Psoas muscle (tissue), 7 donors: ENCODE measurements at regions not wholly inside any gene's neighbourhood (a gene's known extent, or its start where the extent isn't known, plus 50 kb on each side); places are given as distances from the start of the nearest gene placed in this dataset.

ENCODE experiments used
- ATAC-seq, 4 donors: fragments of 200-7000 bp; cut with Tn5 transposase; one replicate each; pipeline ENCODE4 v1.9.1; 2020; ENCODE audit warnings: moderate library complexity in 3 of 4, mild to moderate bottlenecking in 2 of 4
- DNase-seq, 2 donors: peaks; one replicate each; pipeline ENCODE4 v3.0.0-alpha.2; 2020
- H3K27ac ChIP-seq: fragments of 200-600 bp; one replicate; pipeline ENCODE4 v1.8.0; 2022
- H3K27me3 ChIP-seq, 3 donors: fragments of 200-600 bp in 1 of 3; one replicate each; pipeline versions ENCODE4 v1.6.1 to v1.8.0; 2013 to 2022; ENCODE audit warnings: low read length in 2 of 3, mild to moderate bottlenecking in 2 of 3, moderate library complexity in 1 of 3; ENCODE audit not compliant: insufficient read depth in 3 of 3
- H3K36me3 ChIP-seq, 2 donors: fragments of 200-600 bp in 1 of 2; one replicate each; pipeline versions ENCODE4 v1.6.1 to v1.8.0; 2013 to 2022; ENCODE audit warnings: low read depth in 1 of 2, mild to moderate bottlenecking in 1 of 2, moderate library complexity in 1 of 2; ENCODE audit not compliant: insufficient read depth in 1 of 2
- H3K4me1 ChIP-seq: fragments of 200-600 bp; one replicate; pipeline ENCODE4 v1.8.0; 2022
- H3K4me3 ChIP-seq: fragments of 200-600 bp; one replicate; pipeline ENCODE4 v1.8.0; 2022; ENCODE audit warnings: mild to moderate bottlenecking
- H3K9me3 ChIP-seq: fragments of 200-600 bp; one replicate; pipeline ENCODE4 v1.8.0; 2022
- CTCF ChIP-seq: fragments of 200-600 bp; IDR thresholded peaks from one replicate; pipeline ENCODE4 v1.8.0; 2022; ENCODE audit warnings: antibody characterized with exemption
- WGBS, 3 donors: extraction: QIAGEN DNeasy Blood & Tissue Kit; methylation state at CpG; one replicate each; pipeline versions ENCODE4 v1.1.6 to v1.1.7; 2013; 5-methylcytosine and 5-hydroxymethylcytosine counted together
- intact Hi-C, 2 donors: fragments of 100-400 bp; cut with DNase I; formaldehyde crosslinking; loops; one replicate each; pipeline versions ENCODE4 v1.11.0 to v1.14.2; 2022
- donor health status: healthy with polysubstance abuse.
- donor health status: DM: no; HTN: no; CAD: no; lungs with moderate emphysema.
- donor health status: Bipolar disorder and iron deficiency.
- donor health status: healthy.
- donor health status: DM: yes; HTN: yes; CAD: no.
- donor health status: DM: no; HTN: no; CAD: no.
- donor health status: DM: yes; HTN: yes; CAD: no.

- no peak for DNase-seq
- H3K9me3 ChIP-seq = no peaks in the 10 kb centered on the region
- no peaks in the 10 kb centered on the region for H3K27me3 ChIP-seq
- no peaks in the 10 kb centered on the region for H3K4me1 ChIP-seq
- H3K36me3 ChIP-seq = no peaks in the 10 kb centered on the region
- H3K27ac ChIP-seq = no peak overlapping the region
- intact Hi-C loops = no loop called here
- ATAC-seq = no peak
- no peak for TF ChIP-seq CTCF
- H3K4me3 ChIP-seq = no peak overlapping the region
These were observed 247.4 kb downstream of the FMR1NB start for GRCh38 chrX:148228521-148228920.

- 32 to 52% (median 37%) methylated on average over 1 of the region's 1 CpG for WGBS, 3 donors
These were observed 248.7 kb downstream of the FMR1NB start for GRCh38 chrX:148229801-148230303.

GRCh38 chrX:148259990-148260389 is 240.4 kb upstream of the AFF2 start:
- Histone ChIP-seq H3K27ac (no peak overlapping the region), H3K4me3 (no peak overlapping the region), H3K4me1 (no peaks in the 10 kb centered on the region), H3K27me3 (no peaks in the 10 kb centered on the region), H3K36me3 (no peaks in the 10 kb centered on the region), H3K9me3 (no peaks in the 10 kb centered on the region)
- TF ChIP-seq CTCF = no peak
- intact Hi-C loops = no loop called here
- DNase-seq (no peak), ATAC-seq (no peak)
- WGBS, 3 donors = 58 to 63% (median 59%) methylated on average over 4 of the region's 4 CpGs

More at GRCh38 chrX:148229801-148230303, 248.7 kb downstream of the FMR1NB start:
- Histone ChIP-seq H3K9me3 (no peaks in the 10 kb centered on the region), H3K4me1 (no peaks in the 10 kb centered on the region), H3K27me3 (no peaks in the 10 kb centered on the region), H3K36me3 (no peaks in the 10 kb centered on the region), H3K4me3 (no peak overlapping the region), H3K27ac (no peak overlapping the region)
- ATAC-seq = no peak
- DNase-seq = no peak
- intact Hi-C loops = no loop called here
- TF ChIP-seq CTCF = no peak

- Histone ChIP-seq H3K27ac (no peak overlapping the region), H3K36me3 (no peaks in the 10 kb centered on the region), H3K9me3 (no peaks in the 10 kb centered on the region), H3K4me1 (no peaks in the 10 kb centered on the region), H3K4me3 (no peak overlapping the region), H3K27me3 (no peaks in the 10 kb centered on the region)
- no peak for ATAC-seq
- intact Hi-C loops = no loop called here
- no peak for DNase-seq
- TF ChIP-seq CTCF = no peak
These were observed 234.6 kb upstream of the AFF2 start for GRCh38 chrX:148265829-148266228.

- Histone ChIP-seq H3K4me3 (no peak overlapping the region), H3K4me1 (no peaks in the 10 kb centered on the region), H3K27ac (no peak overlapping the region), H3K9me3 (no peaks in the 10 kb centered on the region), H3K27me3 (no peaks in the 10 kb centered on the region), H3K36me3 (no peaks in the 10 kb centered on the region)
- DNase-seq (no peak), ATAC-seq (no peak)
- WGBS, 3 donors = 70 to 88% (median 74%) methylated on average over 1 of the region's 1 CpG
- intact Hi-C loops = no loop called here
- no peak for TF ChIP-seq CTCF
These were observed 231.7 kb upstream of the AFF2 start for GRCh38 chrX:148268673-148269072.
